GM12874 (cell line): ENCODE measurements at regions not wholly inside any gene's neighbourhood (a gene's known extent, or its start where the extent isn't known, plus 50 kb on each side); places are given as distances from the start of the nearest gene placed in this dataset.

Experiments used
- TF ChIP-seq, protein P1 (sequence below): IDR thresholded peaks from 2 replicates; pipeline ENCODE4 v1.5.1; 2011; ENCODE audit warnings: low read depth, mild to moderate bottlenecking, control low read depth, low read length, moderate library complexity; ENCODE audit not compliant: insufficient read depth

DNA sequence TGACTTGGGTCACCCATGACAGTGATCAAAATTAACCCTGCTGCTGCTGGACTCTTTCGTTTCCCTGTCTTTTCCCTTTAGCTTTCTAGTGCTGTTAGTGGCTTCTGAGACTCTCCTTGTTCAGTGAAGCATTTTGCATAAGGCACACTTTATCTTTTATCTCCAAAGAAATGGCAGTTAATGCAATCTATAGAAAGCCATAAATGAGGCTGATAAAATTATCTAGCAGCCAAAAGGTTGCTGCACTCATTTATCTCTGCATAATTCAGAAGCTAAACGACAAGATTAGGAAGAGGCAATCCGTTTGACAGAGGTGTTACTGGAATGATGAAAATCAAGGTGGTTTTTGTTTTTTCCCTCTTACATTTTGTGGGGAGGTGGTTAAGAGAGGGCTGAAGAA lies 1109.5 kb upstream of the EEF2KMT start:
- TF ChIP-seq, protein P1, sequence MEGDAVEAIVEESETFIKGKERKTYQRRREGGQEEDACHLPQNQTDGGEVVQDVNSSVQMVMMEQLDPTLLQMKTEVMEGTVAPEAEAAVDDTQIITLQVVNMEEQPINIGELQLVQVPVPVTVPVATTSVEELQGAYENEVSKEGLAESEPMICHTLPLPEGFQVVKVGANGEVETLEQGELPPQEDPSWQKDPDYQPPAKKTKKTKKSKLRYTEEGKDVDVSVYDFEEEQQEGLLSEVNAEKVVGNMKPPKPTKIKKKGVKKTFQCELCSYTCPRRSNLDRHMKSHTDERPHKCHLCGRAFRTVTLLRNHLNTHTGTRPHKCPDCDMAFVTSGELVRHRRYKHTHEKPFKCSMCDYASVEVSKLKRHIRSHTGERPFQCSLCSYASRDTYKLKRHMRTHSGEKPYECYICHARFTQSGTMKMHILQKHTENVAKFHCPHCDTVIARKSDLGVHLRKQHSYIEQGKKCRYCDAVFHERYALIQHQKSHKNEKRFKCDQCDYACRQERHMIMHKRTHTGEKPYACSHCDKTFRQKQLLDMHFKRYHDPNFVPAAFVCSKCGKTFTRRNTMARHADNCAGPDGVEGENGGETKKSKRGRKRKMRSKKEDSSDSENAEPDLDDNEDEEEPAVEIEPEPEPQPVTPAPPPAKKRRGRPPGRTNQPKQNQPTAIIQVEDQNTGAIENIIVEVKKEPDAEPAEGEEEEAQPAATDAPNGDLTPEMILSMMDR, result no peak

DNA sequence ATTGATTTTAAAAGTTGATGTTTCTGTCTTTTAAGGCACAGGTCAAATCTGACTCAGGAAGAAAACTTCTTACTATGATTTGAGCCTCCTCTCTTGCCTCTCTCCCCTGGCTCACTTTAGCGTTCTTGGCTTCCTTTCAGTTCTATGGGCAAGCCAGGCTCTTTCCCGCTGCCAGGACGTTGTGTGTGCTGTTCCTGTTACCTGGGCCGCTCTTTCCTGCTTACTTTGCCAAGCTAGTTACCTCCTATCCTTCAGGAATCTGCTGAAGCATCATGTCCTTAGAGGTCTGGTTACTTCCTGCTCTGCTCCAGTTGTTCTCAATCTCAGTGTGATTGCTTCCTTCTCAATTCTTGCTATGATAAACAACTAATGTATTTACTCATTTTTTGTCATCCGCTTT lies 1108.5 kb upstream of the EEF2KMT start:
- TF ChIP-seq, protein P1, result no peak

DNA sequence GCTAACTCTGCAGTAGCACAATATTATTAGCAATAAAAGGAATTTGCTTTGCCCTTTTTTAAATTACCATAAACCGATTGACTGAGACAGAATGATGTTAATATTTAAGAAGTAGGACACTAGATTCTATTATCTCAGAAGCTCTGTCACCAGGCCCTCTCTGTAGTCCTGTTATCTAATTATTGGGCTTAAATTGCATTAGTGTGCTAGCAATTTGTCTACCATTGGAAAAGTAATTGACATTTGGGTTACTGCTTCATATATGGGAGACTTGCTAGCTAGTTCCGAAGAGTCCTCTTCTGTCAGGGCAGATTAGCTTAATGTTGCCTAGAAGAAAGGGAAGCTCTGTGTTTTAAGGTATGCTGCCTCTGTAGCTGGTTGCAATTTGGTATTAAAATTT lies 1107.3 kb upstream of the EEF2KMT start:
- TF ChIP-seq, protein P1, result no peak

DNA sequence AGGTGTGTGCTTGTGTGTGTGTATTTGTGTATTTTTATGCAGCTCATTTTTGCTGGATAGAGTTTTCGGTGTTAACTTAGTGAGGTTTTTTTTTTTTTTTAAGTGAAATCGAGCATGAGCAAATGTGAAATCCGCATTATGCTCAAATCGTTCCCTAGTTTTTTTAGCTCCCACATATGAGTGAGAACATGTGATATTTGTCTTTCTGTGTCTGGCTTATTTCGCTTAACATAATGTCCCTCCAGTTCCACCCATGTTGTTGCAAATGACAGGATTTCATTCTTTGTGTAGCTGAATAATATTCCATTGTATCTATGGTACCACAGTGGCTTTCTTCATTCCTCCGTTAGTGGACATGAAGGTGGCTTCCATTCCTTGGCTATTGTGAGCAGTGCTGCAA lies 1103.3 kb upstream of the EEF2KMT start:
- TF ChIP-seq, protein P1, result no peak

DNA sequence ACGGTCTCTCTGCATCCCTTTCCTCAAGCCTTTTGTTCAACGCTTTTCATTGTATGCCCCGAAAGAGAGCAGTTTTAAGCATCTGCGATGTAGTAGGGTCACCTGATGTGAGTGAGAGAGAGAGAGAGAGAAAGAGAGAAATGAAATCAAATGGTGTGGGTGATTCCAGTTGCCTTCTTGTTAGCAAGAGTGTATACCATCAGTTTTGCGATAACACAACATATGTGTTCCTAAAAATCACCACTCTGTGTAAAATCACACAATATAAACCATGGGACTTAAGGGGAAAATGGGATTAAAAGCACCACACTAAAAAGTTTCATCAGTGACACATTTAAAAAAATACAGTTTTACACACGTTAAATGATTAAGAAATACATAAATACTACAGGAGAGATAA lies 1102.7 kb upstream of the EEF2KMT start:
- TF ChIP-seq, protein P1, result no peak

DNA sequence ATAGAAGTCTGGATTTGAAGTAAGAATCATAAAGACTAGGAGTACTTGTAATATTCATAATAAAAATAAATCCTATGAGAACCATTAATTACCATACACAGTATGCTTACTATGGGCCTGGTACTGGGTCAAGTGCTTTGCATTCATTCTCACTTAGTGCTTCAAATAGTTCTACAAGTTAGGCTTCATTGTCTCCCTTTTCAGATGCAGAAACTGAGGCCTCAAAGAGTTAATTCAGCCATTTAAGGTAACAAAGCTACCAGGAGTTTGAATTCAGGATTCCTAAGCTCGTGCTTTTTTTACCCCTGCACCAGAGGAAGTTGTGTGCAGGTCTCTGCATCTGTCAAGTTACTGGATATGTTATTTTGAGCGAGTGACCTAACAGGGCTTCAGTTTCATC lies 1098.4 kb upstream of the EEF2KMT start:
- TF ChIP-seq, protein P1, result no peak

DNA sequence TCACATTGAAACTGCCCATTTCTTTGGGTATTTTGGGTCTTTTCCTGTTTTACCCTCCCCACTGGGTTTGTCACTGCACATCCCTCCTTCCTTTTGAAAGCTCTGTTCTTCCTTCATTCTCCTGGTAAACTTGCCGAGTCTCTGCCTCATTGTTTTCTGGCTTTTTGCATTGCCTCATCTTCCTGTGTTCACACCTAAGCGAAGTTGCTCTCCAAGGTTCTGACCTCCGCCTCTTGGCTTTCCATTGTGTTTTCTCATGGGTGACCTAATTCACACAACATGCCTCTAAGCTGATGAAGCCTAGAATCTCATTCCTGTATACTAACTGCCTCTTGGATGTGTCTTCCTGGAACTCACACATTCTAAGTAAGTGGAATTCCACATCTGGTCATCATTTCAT lies 1096.1 kb upstream of the EEF2KMT start:
- TF ChIP-seq, protein P1, result no peak

DNA sequence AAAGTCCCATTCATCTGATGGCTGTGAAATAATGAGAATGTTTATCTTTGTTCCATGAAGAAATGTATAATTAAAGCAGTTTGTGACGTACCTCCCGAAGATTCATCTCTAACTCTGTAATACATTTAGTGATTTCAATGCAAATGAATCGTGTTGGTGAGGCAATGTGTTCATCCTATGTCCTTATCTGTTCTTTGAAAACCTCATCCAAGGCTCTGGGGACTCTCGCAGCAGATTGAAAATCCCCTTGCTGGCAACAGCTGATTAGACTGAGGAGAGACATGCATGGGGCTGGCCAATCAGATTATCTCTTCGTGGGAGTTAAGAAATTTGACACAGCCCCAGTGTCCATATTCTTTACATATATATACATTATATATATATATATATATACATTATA lies 1095.4 kb upstream of the EEF2KMT start:
- TF ChIP-seq, protein P1, result no peak
